MG63 (cell line): ENCODE measurements at regions not wholly inside any gene's neighbourhood (a gene's known extent, or its start where the extent isn't known, plus 50 kb on each side); places are given as distances from the start of the nearest gene placed in this dataset.
"Not testable (repeated sequence)": the region's sequence is repeated elsewhere in the genome, so short reads cannot be mapped to it uniquely, and the experiment has no call there.

Experiments used
- DNase-seq: peaks from one replicate; pipeline ENCODE4 v3.0.0-alpha.2; 2020
- H3K27me3 ChIP-seq: fragments of 250-450 bp; sonication (Bioruptor Pico); 2 replicates; pipeline ENCODE4 v1.5.1; 2020; ENCODE audit warnings: mild to moderate bottlenecking, moderate library complexity
- H3K36me3 ChIP-seq: fragments of 250-450 bp; sonication (Bioruptor Pico); 2 replicates; pipeline ENCODE4 v1.5.1; 2020; ENCODE audit warnings: mild to moderate bottlenecking, moderate library complexity
- H3K4me3 ChIP-seq: fragments of 250-450 bp; sonication (Bioruptor Pico); 2 replicates; pipeline ENCODE4 v1.5.1; 2020; ENCODE audit warnings: mild to moderate bottlenecking, moderate library complexity
- H3K9me3 ChIP-seq: fragments of 250-450 bp; sonication (Bioruptor Pico); 2 replicates; pipeline ENCODE4 v1.5.1; 2020; ENCODE audit warnings: mild to moderate bottlenecking, moderate library complexity

DNA sequence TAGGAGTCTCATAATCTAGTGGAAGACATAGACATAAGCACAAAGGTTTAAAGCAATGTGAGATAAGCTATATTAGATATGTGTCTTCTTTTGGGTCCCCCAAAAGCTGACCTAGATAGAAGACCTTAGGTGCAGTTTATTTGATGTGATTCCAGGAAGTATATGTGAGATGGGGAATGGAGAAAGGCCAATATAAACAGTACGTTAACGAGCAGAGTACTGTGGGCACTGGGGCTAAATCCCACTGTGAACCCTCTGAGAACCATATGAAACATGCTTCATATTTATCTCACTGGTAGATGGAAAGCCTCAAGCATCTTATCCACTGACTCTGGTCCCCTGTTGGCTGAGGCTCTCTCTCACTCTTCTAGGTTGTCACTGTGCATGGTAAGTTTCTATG, 62.6 kb upstream of the ZC3H15 start:
- Histone ChIP-seq H3K36me3 (no peaks in the 10 kb centered on the region), H3K27me3 (no peaks in the 10 kb centered on the region), H3K4me3 (no peak overlapping the region), H3K9me3 (no peaks in the 10 kb centered on the region)
- DNase-seq, result no peak

GRCh38 chr2:186424265-186424664, 61.8 kb upstream of the ZC3H15 start:
- no peaks in the 10 kb centered on the region for H3K9me3 ChIP-seq
- no peak for DNase-seq
- no peaks in the 10 kb centered on the region for H3K36me3 ChIP-seq
- H3K27me3 ChIP-seq, result no peaks in the 10 kb centered on the region
- H3K4me3 ChIP-seq, result no peak overlapping the region

GRCh38 chr2:186425576-186425975, 60.5 kb upstream of the ZC3H15 start:
- no peak for DNase-seq
- no peak overlapping the region for H3K4me3 ChIP-seq
- no peaks in the 10 kb centered on the region for H3K36me3 ChIP-seq
- H3K9me3 ChIP-seq, result no peaks in the 10 kb centered on the region
- H3K27me3 ChIP-seq, result no peaks in the 10 kb centered on the region

DNA sequence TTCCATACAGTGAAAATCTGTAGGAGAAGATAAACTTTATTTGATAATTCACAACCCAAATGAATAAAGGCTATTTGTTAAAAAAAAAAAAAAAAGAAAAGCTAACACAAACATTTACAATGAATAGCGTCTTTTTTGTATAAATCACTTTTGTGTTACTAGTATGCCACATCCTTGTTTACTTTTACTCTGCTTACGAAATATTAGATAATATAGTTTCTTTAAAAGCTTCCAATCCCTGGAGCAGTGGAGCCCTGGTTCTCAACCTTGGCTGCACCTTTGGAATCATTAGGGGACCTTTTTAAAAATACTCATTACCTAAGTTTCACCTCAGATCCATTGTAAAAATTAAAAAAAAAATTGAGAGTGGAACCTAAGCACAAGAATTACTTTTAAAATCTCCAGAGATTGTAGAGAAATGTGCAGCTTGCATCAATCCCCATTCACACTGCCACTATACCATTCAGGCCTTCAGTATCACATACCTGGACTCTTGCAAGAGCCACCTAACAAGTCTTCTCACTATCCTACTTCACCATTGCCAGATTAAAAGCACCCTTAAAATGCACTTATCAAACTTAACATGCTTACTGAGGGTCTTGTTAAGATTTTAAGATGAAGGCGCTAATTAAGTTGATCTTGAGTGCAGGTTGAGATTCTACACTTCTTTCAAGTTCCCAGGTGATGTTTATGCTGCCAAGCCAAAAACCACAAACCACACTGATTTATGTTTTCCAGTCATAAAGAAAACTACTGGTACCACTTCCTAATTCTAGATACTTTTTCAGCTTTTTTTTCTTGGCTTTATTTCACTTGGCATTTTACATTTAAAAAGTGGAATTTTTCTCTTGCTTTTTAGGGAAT, 59.7 kb upstream of the ZC3H15 start:
- Histone ChIP-seq H3K4me3 (no peak overlapping the region), H3K27me3 (no peaks in the 10 kb centered on the region), H3K36me3 (no peaks in the 10 kb centered on the region), H3K9me3 (no peaks in the 10 kb centered on the region)
- no peak for DNase-seq

- not testable (repeated sequence) for H3K27me3 ChIP-seq, DNase-seq, H3K36me3 ChIP-seq, H3K4me3 ChIP-seq, H3K9me3 ChIP-seq
Observed at GRCh38 chr2:186427017-186427350, 59.1 kb upstream of the ZC3H15 start.

DNA sequence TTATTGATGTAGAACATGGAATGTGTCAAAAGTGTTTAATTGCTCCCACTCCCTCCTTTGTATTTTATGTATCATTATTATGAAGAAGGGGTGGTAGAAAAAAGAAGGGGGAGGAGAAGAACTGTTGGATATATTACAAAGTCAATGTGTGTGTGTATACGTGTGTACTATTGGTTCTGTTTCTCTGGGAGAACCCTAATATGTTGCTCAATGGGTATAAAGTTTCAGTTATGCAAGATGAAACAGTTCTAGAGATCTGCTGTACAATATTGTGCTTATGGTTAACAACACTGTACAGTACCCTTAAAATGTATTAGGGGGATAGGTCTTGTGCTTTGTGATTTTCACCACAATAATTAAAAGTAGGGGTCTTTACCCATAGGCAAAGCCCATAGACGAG, 58.1 kb upstream of the ZC3H15 start:
- no peaks in the 10 kb centered on the region for H3K36me3 ChIP-seq
- no peaks in the 10 kb centered on the region for H3K9me3 ChIP-seq
- DNase-seq, result no peak
- H3K27me3 ChIP-seq, result no peaks in the 10 kb centered on the region
- no peak overlapping the region for H3K4me3 ChIP-seq

- Histone ChIP-seq H3K9me3 (no peaks in the 10 kb centered on the region), H3K36me3 (no peaks in the 10 kb centered on the region), H3K27me3 (no peaks in the 10 kb centered on the region), H3K4me3 (no peak overlapping the region)
- no peak for DNase-seq
Observed at GRCh38 chr2:186429104-186429503, 57.0 kb upstream of the ZC3H15 start.

- Histone ChIP-seq H3K4me3 (no peak overlapping the region), H3K9me3 (no peaks in the 10 kb centered on the region), H3K27me3 (no peaks in the 10 kb centered on the region), H3K36me3 (no peaks in the 10 kb centered on the region)
- DNase-seq, result no peak
Observed at GRCh38 chr2:186431306-186431705, 54.8 kb upstream of the ZC3H15 start.

GRCh38 chr2:186433040-186433439, 53.0 kb upstream of the ZC3H15 start:
- Histone ChIP-seq H3K27me3 (no peaks in the 10 kb centered on the region), H3K4me3 (no peak overlapping the region), H3K36me3 (no peaks in the 10 kb centered on the region), H3K9me3 (no peaks in the 10 kb centered on the region)
- DNase-seq, result no peak

- DNase-seq, result no peak
- Histone ChIP-seq H3K36me3 (no peaks in the 10 kb centered on the region), H3K4me3 (no peak overlapping the region), H3K27me3 (no peaks in the 10 kb centered on the region), H3K9me3 (no peaks in the 10 kb centered on the region)
Observed at GRCh38 chr2:186433777-186434432, 52.2 kb upstream of the ZC3H15 start.
